GM23338 (cell line): ENCODE measurements at regions not wholly inside any gene's neighbourhood (a gene's known extent, or its start where the extent isn't known, plus 50 kb on each side); places are given as distances from the start of the nearest gene placed in this dataset.

Experiments
- CREB1 ChIP-seq: fragments of 250-450 bp; sonication (Bioruptor Pico); IDR thresholded peaks from 2 replicates; pipeline ENCODE4 v1.5.0; 2020; ENCODE audit warnings: low read depth, mild to moderate bottlenecking, moderate library complexity
- EZH2 ChIP-seq: fragments of 200-600 bp; sonication (generic); IDR thresholded peaks from one replicate; pipeline ENCODE4 v1.8.0; 2017; ENCODE audit warnings: antibody characterized with exemption, mild to moderate bottlenecking, low read depth; ENCODE audit not compliant: unreplicated experiment
- EZH2phosphoT487 ChIP-seq: fragments of 200-600 bp; sonication (generic); IDR thresholded peaks from one replicate; pipeline ENCODE4 v1.8.1; 2018; ENCODE audit warnings: antibody characterized with exemption; ENCODE audit not compliant: unreplicated experiment
- JUNB ChIP-seq: IDR thresholded peaks from one replicate; pipeline ENCODE4 v1.6.1; 2016; ENCODE audit warnings: antibody characterized with exemption; ENCODE audit not compliant: unreplicated experiment
- POLR2AphosphoS5 ChIP-seq: IDR thresholded peaks from 2 replicates; pipeline ENCODE4 v1.6.1; 2016; ENCODE audit warnings: antibody characterized with exemption, low read depth
- ZNF331 ChIP-seq: fragments of 250-450 bp; sonication (Bioruptor Pico); IDR thresholded peaks from 2 replicates; pipeline ENCODE4 v1.5.0; 2020; ENCODE audit warnings: low read depth, mild to moderate bottlenecking, moderate library complexity
- TF ChIP-seq, protein P1 (sequence below), 2 experiments: fragments of 200-600 bp in 1 of 2; sonication (generic) in 1 of 2; conservative IDR thresholded peaks; 2 replicates each; pipeline versions ENCODE4 v1.5.1 to v1.6.1; 2016 to 2017; ENCODE audit warnings: antibody characterized with exemption in 2 of 2, low read depth in 2 of 2, mild to moderate bottlenecking in 2 of 2, moderate library complexity in 1 of 2
- TF ChIP-seq, protein P2 (sequence below): IDR thresholded peaks from one replicate; pipeline ENCODE4 v1.6.1; 2018; ENCODE audit warnings: antibody characterized with exemption; ENCODE audit not compliant: unreplicated experiment

DNA sequence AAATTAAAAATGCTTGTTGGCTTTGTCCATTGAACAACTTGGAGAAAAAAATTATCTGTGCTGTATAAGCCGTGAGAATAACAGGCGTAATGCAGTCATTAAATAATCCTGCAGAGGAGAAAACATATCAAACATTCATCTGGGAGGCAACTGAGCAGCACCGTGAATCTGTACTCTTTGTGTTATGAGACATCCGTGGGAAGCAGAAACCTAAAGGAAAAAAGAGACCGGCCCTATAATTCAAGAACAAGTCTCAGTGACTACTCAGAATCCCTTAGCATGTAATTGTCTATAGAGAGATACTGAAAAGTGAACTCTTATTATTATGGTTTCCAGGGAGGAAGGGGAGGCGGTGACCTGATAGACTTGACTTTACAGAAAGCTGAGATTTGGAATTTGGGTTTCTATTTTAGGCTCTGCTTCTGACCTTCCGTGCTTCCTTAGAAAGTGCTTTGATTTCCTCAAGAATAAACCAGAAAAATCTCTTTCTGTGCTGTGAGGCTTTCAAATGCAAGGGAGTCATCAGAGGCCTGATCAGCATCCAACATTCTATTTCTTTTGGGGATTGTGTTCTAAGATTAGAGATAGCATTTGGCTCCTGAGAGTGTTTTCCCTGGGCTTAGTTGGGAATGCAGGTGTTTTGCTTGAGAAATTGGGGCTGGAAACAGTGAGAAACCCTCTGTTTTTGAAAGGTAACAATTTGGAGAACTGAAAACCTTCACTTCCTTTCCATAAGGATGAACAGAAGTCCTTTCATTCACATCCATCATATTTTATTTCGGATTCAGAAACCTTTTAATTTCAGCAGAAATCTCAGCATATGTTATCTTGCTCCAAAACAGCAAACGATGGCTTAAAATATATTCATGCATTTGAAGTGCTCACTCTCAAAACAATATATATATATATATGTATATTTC lies 296.7 kb downstream of the CSNK1G3 start:
- no peak for TF ChIP-seq EZH2phosphoT487
- no peak for TF ChIP-seq EZH2
- TF ChIP-seq, protein P1, sequence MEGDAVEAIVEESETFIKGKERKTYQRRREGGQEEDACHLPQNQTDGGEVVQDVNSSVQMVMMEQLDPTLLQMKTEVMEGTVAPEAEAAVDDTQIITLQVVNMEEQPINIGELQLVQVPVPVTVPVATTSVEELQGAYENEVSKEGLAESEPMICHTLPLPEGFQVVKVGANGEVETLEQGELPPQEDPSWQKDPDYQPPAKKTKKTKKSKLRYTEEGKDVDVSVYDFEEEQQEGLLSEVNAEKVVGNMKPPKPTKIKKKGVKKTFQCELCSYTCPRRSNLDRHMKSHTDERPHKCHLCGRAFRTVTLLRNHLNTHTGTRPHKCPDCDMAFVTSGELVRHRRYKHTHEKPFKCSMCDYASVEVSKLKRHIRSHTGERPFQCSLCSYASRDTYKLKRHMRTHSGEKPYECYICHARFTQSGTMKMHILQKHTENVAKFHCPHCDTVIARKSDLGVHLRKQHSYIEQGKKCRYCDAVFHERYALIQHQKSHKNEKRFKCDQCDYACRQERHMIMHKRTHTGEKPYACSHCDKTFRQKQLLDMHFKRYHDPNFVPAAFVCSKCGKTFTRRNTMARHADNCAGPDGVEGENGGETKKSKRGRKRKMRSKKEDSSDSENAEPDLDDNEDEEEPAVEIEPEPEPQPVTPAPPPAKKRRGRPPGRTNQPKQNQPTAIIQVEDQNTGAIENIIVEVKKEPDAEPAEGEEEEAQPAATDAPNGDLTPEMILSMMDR (conservative IDR thresholded peaks at IDR 0.05; ENCODE audit: low read depth in 2 of 2): no peak
- no peak for TF ChIP-seq JUNB
- TF ChIP-seq POLR2AphosphoS5: no peak
- TF ChIP-seq ZNF331 (CRISPR knock-in tag): no peak
- TF ChIP-seq CREB1 (CRISPR knock-in tag): no peak
- TF ChIP-seq, protein P2, sequence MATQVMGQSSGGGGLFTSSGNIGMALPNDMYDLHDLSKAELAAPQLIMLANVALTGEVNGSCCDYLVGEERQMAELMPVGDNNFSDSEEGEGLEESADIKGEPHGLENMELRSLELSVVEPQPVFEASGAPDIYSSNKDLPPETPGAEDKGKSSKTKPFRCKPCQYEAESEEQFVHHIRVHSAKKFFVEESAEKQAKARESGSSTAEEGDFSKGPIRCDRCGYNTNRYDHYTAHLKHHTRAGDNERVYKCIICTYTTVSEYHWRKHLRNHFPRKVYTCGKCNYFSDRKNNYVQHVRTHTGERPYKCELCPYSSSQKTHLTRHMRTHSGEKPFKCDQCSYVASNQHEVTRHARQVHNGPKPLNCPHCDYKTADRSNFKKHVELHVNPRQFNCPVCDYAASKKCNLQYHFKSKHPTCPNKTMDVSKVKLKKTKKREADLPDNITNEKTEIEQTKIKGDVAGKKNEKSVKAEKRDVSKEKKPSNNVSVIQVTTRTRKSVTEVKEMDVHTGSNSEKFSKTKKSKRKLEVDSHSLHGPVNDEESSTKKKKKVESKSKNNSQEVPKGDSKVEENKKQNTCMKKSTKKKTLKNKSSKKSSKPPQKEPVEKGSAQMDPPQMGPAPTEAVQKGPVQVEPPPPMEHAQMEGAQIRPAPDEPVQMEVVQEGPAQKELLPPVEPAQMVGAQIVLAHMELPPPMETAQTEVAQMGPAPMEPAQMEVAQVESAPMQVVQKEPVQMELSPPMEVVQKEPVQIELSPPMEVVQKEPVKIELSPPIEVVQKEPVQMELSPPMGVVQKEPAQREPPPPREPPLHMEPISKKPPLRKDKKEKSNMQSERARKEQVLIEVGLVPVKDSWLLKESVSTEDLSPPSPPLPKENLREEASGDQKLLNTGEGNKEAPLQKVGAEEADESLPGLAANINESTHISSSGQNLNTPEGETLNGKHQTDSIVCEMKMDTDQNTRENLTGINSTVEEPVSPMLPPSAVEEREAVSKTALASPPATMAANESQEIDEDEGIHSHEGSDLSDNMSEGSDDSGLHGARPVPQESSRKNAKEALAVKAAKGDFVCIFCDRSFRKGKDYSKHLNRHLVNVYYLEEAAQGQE: no peak
